ENCODE measurements at regions not wholly inside any gene's neighbourhood (a gene's known extent, or its start where the extent isn't known, plus 50 kb on each side); places are given as distances from the start of the nearest gene placed in this dataset.

DNA sequence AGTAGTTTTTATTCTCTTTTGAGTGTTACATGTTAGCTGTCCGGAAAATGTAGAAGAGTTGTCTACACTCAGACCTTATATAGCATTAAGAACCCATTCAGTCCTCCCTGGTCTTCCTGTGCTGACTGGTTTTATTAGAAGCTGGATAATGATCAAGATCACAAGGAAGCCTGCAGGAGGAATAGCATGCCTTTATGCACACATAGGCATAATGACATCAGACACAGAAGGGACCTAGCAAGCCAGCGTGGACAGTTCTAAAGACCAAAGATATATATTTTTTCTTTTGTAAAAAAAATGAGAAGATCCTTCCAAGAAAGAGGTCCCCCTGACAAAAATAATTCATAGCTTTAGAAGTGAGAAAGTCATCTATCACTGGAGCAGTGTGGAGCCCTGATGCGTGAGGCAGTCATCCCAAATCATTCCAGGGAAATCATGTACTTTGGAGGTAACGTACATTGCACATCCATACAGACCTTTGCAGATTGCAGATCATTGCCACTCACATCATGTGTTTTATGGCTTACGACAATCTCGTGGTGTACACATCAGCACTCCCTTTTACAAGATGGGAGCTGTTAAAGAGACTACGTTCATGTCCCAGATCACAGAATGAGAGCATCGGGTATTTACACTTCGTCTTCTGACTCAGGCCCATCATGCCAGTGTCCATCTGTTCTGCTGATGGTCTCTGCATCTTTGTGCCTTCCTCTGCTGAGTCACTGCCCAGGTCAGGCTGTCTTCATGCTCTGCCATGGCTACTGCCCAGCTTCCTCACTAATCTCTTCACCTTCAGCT lies 334.0 kb downstream of the SOCS6 start:
- DNase-seq (ENCODE audit: low read depth in 1 of 2, low spot score in 1 of 2), result no peak
- Histone ChIP-seq H3K27ac (no peak overlapping the region), H3K4me1 (ENCODE audit: low read depth) (no peaks in the 10 kb centered on the region), H3K27me3 (no peaks in the 10 kb centered on the region), H3K9me3 (ENCODE audit: low read depth) (no peaks in the 10 kb centered on the region), H3K4me3 (no peak overlapping the region), H3K36me3 (no peaks in the 10 kb centered on the region)
- TF ChIP-seq, protein P1, sequence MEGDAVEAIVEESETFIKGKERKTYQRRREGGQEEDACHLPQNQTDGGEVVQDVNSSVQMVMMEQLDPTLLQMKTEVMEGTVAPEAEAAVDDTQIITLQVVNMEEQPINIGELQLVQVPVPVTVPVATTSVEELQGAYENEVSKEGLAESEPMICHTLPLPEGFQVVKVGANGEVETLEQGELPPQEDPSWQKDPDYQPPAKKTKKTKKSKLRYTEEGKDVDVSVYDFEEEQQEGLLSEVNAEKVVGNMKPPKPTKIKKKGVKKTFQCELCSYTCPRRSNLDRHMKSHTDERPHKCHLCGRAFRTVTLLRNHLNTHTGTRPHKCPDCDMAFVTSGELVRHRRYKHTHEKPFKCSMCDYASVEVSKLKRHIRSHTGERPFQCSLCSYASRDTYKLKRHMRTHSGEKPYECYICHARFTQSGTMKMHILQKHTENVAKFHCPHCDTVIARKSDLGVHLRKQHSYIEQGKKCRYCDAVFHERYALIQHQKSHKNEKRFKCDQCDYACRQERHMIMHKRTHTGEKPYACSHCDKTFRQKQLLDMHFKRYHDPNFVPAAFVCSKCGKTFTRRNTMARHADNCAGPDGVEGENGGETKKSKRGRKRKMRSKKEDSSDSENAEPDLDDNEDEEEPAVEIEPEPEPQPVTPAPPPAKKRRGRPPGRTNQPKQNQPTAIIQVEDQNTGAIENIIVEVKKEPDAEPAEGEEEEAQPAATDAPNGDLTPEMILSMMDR (IDR thresholded peaks at IDR 0.05; ENCODE audit: low read depth, low read length), result no peak

DNA sequence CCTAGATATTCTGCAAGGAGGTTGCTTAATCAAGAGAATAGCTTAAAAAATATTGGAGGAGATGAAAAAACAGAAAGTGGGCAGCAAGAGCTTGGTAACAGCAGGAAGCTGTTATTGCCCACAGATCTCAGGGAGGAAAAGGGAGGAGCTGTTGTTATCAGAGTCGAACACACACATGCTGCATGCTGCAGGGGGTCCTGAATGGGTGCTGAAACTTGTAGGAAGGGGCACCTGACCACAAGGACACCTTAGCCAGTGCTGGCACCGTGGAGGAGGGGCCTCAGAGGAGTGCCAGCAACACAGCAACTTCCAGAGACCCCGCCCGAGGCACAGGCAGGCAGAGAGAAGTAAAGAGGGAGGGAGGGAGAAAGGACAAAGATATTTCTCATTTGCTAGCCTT lies 332.9 kb downstream of the SOCS6 start:
- Histone ChIP-seq H3K27me3 (no peaks in the 10 kb centered on the region), H3K27ac (no peak overlapping the region), H3K9me3 (ENCODE audit: low read depth) (no peaks in the 10 kb centered on the region), H3K4me1 (ENCODE audit: low read depth) (no peaks in the 10 kb centered on the region), H3K4me3 (no peak overlapping the region), H3K36me3 (no peaks in the 10 kb centered on the region)
- no peak for DNase-seq (ENCODE audit: low read depth in 1 of 2, low spot score in 1 of 2)
- TF ChIP-seq, protein P1 (IDR thresholded peaks at IDR 0.05; ENCODE audit: low read depth, low read length), result no peak

DNA sequence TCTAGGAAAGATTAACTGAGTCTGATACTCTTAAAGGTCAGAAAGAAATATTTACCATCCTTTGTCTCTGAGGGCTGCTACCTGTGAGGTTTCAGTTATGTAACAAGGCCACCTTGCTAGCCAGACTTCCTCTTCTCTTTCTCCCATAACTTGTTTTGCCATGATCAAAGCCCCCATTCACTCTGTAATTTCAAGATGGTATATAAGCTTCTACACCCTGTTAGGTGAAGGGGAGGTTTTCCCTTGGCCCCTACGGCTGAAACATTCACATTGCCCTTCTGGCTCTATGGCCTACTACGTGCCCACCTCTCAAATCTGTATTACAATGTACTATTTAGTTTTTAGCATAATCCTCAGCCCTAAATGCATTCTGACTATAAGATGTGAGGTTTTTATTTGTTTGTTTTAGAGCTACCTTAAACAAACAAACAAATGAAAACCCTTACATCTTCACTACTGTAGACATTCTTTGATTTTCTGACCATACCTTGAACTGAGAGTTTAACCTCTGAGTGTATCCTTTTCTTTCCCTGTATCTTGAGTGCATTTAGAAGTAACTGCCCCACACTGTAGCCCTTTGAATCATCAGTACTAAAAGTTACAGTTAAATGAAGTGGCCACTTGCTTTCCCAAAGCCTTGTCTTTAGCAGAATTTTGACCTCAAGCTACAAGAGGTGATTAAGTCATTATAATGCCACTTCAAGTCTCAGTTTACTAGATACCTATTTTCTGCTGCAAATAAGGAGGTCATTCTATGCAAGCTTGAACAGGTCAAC lies 332.2 kb downstream of the SOCS6 start:
- no peaks in the 10 kb centered on the region for H3K27me3 ChIP-seq
- H3K4me1 ChIP-seq (ENCODE audit: low read depth), result no peaks in the 10 kb centered on the region
- H3K36me3 ChIP-seq, result no peaks in the 10 kb centered on the region
- no peak for DNase-seq (ENCODE audit: low read depth in 1 of 2, low spot score in 1 of 2)
- no peak overlapping the region for H3K27ac ChIP-seq
- H3K9me3 ChIP-seq (ENCODE audit: low read depth), result no peaks in the 10 kb centered on the region
- H3K4me3 ChIP-seq, result no peak overlapping the region
- TF ChIP-seq, protein P1 (IDR thresholded peaks at IDR 0.05; ENCODE audit: low read depth, low read length), result no peak

DNA sequence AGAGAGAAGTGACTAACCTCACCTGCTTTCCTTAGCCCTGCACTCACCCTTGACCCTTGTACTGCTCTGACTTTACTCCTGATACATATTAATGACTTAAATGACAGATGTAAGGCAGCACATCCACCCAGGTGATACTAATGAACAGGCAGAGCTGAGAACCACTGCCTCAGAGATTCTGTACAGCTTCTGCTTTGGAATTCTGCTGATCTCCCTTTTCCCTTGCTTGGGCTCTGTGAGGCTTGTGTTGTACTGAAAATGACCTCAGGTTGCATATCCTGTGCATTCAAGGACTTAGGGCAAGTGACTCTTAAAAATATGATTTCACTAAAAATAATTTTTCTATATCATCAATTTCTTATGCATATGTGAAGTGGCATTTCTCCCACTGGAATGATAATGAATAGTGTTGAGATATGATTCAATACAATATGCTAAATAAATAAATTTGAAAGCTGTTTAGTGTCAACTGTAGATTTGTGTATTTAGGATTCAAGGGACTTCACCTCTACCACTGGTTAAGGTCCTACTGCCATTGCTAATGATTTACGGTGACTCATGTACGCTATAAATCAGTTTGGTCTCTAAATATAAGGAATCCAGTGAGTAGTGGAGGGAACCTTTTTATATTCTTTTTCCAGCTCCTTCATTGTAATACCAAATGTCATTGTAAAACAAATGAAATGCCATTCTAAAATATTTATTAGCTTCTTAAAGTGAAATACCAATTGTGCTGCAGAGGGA lies 328.3 kb downstream of the SOCS6 start:
- no peak for DNase-seq (ENCODE audit: low read depth in 1 of 2, low spot score in 1 of 2)
- no peaks in the 10 kb centered on the region for H3K27me3 ChIP-seq
- no peaks in the 10 kb centered on the region for H3K4me1 ChIP-seq (ENCODE audit: low read depth)
- H3K9me3 ChIP-seq (ENCODE audit: low read depth), result no peaks in the 10 kb centered on the region
- TF ChIP-seq, protein P1 (IDR thresholded peaks at IDR 0.05; ENCODE audit: low read depth, low read length), result no peak
- no peak overlapping the region for H3K27ac ChIP-seq
- no peaks in the 10 kb centered on the region for H3K36me3 ChIP-seq
- H3K4me3 ChIP-seq, result no peak overlapping the region

DNA sequence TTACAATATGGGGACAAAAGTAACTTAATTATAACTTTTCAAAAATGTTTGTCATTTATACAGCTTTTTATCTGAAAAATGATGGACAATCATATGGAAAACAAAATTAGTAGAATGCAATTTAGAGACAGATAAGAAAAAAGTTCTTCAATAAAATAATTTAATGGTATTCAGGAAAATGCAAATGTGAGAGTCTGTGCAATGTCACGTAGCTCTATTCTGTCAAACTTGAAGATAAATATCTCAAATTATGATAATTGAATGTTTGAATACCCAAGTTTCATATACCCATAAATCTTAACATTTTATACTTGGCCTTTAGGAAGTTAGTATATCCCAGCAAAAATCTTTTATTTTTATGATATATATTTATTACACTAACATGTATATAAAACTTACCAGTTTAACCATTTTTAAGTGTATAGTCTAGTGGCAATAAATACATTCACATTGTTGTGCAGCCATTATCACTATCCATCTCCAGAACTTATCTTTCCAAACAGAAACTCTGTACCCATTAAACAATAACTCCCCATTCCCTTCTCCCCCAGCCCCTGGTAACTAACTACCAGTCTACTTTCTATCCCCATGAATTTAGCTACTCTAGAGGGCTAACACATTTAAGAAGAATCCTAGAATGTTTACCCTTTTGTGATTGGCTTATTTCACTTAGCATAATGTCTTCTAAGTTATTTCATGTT lies 311.5 kb downstream of the SOCS6 start:
- H3K4me1 ChIP-seq (ENCODE audit: low read depth), result no peaks in the 10 kb centered on the region
- H3K36me3 ChIP-seq, result no peaks in the 10 kb centered on the region
- TF ChIP-seq, protein P1 (IDR thresholded peaks at IDR 0.05; ENCODE audit: low read depth, low read length), result no peak
- no peaks in the 10 kb centered on the region for H3K27me3 ChIP-seq
- H3K9me3 ChIP-seq (ENCODE audit: low read depth), result no peaks in the 10 kb centered on the region
- no peak for DNase-seq (ENCODE audit: low read depth in 1 of 2, low spot score in 1 of 2)
- no peak overlapping the region for H3K27ac ChIP-seq
- H3K4me3 ChIP-seq, result no peak overlapping the region

All from cardiac muscle cell (in vitro differentiated cells and primary cell).